Activated CD8-positive, alpha-beta memory T cell treated with anti-CD3 and anti-CD28 coated beads for 36 hours (primary cell): ENCODE measurements at regions not wholly inside any gene's neighbourhood (a gene's known extent, or its start where the extent isn't known, plus 50 kb on each side); places are given as distances from the start of the nearest gene placed in this dataset.
"Not testable (repeated sequence)": the region's sequence is repeated elsewhere in the genome, so short reads cannot be mapped to it uniquely, and the experiment has no call there.

ENCODE experiments used
- CTCF ChIA-PET: fragments of 350-600 bp; sonication (Branson Sonifier 250); formaldehyde crosslinking; loops from one replicate; lab custom pipeline; 2021; ENCODE audit warnings: antibody characterized with exemption; lab: Charles Lee
- POLR2A ChIA-PET: fragments of 350-600 bp; sonication (Branson Sonifier 250); formaldehyde crosslinking; loops from one replicate; lab custom pipeline; 2021; ENCODE audit warnings: antibody characterized with exemption; lab: Charles Lee

DNA sequence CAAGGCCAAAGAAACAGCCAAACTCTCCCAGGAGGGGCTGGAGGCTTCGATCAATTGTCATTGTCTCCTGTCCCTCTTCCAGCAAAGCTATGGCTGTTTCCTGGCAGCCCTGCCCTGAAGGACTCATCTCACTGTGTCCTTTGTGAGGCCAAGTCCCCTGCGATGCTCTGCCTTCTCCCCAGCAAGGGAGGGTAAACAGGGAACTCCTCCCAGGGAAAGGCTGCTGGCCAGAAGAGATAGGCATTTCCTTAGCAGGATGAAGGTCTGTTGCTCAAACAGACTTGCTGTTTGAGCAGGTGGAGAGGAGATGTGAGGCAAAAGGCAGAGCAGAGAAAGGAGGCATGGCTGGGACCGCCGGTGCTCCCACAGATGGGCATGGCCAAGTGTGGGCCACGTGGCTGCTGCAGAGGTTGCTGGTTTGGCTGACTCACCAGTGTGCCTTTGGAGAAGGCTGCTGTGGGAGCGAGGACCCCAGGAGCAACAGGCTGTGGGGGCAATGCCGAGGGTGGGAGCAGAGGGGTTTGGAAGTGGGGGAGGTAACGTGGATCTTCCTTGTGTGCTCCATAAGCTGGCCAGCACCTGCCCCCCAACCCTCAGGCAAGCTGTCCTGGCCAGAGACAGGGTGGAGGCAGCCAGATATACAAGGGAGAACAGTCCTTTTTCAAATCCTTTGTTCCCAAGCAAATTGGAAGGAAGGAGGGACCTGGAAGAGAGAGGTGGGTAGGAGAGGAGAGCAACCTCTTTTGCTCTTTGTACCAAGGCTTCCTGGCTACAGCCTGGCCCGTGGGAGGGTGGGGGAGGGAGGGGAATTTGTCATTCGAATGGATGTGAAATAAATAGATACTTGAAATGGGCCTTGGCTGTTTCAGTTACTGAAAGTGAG lies 449.8 kb downstream of the SIPA1L2 start:
- POLR2A ChIA-PET: no interaction called here
- CTCF ChIA-PET: interaction anchor here (0.6 to 1.0 kb wide), 2 partner anchors 30 to 338 kb away, joined by 3 to 4 read pairs; no protein-coding TSS in a partner anchor

DNA sequence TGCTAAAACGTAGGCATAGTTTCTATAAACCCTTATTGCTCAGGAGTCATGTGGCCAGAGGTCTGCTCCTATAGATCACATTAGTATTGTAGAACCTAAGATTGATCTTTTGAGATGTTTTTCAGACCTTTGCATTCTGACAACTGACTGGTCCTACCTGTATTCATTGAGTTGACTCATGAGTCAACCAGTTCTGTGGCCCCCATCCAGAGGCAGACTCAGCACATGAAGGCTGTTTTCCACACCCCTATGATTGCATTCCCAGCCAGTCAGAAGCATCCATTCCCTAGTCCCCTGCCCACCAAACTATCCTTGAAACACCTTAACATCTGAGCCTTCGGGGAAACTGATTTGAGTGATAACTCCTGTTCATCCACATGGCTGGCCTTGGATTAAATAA lies 451.7 kb downstream of the SIPA1L2 start:
- ChIA-PET CTCF (no interaction called here), POLR2A (no interaction called here)

DNA sequence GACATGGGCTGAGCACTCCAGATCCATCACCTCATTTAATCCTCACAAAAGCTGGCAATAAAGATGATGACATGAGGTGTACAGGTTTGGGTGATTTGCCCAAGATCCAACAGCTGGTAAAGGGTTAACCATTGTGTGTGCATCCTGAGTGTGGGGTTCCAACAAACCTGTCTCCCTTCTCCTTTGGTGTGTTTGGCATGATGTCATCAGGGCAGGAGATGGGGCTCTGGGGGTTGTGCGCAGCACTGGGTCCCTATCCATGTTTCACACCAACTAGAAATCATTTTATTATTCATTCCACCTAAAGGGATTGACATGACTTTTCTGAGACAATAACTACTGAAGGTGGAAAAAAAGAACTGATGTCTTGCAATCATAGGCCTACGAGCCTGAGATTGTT lies 452.5 kb downstream of the SIPA1L2 start:
- ChIA-PET CTCF (no interaction called here), POLR2A (no interaction called here)

DNA sequence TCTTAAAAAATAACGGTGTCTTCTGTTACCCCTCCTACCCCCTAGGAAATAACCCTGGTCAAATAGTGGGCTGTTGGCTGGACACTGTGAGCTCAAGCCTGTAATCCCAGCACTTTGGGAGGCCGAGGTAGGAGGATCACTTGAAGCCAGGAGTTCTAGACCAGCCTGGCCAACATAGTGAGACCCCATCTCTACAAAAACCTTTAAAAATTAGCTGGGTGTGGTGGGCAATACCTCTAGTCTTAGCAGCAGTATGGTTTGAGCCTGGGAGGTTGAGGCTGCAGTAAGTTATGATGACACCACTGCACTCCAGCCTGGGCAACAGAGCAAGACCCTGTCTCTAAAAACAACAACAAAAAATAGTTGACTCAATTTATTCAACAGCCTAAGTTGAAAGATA lies 453.7 kb downstream of the SIPA1L2 start:
- ChIA-PET CTCF (no interaction called here), POLR2A (no interaction called here)

DNA sequence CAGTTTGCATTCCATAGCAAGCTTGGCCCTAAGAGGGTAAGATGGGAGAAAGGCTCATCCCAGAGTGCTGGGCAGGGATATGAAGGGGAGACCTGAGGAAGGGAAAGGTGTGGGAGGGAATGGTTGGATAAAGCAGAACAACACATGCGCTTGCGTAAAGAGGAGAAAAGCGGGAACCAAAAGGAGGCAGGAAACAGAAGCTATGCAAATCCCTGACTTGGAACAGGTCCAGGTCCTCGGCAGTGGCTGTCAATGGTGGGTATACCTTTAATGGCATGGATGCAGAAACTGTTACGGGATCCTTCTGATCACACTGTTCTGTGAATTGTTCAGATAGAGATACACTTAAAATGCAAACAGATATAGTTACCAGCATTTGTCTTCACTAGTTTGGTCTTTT lies 455.6 kb downstream of the SIPA1L2 start:
- POLR2A ChIA-PET: no interaction called here
- CTCF ChIA-PET: no interaction called here

DNA sequence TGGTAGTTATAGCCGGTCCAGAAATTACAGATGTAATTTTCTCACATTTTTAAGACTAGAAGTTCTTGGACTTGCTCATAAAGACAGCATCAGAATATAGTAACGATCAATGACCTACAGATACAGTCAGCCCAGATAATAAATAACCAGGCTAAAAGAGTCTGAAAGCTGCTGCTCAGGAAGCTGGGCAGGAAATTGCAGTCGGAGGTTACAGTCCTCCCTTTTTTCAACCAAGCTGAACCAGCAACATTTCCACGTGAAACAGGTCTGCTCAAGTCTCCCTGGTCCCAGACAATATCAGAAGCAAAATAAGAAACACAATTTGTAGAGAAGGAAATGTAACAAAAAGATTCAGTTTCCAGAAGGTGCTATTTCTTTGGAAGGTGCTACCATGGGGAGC lies 457.4 kb downstream of the SIPA1L2 start:
- POLR2A ChIA-PET: no interaction called here
- CTCF ChIA-PET: no interaction called here

DNA sequence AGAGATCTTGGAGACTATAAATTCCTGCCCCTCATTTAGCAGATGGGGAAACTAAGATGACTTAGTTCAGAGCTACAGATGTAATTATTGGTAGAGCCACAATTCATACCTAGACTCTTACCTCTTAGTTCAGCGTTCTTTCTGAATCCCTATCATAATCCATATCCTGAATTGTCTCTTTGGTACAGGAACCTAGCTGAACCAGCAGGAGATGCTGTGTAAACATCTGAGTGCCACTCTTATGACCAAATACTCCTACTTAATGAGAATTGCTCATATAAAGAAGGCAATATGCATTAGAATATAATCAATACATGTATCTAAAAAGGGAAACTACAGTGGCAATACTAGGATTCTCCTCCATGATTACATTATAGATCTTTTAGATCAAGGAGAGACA lies 459.0 kb downstream of the SIPA1L2 start:
- ChIA-PET CTCF (interaction anchor here (0.6 to 1.0 kb wide), 2 partner anchors 77 to 145 kb away, joined by 3 read pairs; no protein-coding TSS in a partner anchor), POLR2A (no interaction called here)

DNA sequence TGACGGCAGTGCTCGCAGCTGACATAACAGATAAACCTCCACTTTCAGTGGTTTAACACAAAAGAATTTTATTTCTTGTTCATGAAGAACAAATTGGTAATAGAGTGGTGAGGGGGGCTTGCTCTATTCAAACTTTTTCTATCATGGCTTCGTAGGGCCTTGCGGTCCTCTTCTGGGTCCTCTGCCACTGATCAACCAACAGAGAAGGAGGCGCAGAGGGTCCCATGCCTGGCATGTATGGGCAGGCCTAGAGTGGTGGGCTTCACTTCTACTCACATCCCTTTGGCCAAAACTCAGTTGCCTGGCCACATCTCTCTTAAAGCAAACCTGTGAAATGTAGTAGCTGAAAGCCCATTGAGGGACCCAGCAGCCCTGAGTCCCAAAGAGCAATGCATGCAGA lies 460.5 kb downstream of the SIPA1L2 start:
- CTCF ChIA-PET: no interaction called here
- POLR2A ChIA-PET: no interaction called here

DNA sequence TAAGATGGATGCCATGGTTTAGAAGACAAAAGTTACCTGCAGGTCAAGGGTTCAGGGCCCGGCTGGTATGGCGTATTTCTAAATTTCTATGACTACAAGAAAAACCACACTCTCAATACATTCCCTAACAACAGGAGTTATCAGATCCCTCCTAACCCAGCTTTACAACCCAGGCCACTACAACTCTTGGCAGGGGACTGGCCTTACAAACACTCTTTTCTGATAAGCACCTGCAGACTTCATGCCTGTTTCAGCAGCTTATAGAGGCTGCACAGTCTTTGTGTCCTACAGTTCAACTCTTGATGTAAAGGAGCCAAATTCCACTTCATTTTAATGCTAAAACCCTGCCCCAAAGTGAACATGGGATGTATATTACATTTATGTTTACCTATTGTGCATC lies 461.4 kb downstream of the SIPA1L2 start:
- POLR2A ChIA-PET: no interaction called here
- CTCF ChIA-PET: no interaction called here

DNA sequence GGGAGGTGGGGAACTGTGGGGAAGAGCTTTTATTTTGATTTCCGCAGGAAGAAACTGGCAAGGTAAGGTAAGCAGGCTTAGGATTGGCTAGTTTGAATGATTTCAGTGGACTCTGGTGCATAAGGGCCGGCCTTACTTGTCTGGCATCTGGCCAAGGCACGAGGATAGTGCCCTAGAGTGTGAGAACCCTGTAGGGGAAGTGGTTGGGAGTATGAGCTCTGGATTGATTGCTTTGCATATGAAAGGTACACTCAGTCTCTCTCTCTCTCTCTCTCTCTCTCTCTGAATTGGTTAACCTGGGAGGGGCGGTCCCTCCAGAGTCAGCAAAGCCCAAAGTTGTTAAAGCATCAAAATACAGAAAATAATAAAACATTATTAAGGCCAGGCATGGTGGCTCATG lies 463.0 kb downstream of the SIPA1L2 start:
- ChIA-PET POLR2A (no interaction called here), CTCF (interaction anchor here (0.7 kb wide), 1 partner anchor 322 kb away, joined by 4 read pairs; no protein-coding TSS in a partner anchor)

DNA sequence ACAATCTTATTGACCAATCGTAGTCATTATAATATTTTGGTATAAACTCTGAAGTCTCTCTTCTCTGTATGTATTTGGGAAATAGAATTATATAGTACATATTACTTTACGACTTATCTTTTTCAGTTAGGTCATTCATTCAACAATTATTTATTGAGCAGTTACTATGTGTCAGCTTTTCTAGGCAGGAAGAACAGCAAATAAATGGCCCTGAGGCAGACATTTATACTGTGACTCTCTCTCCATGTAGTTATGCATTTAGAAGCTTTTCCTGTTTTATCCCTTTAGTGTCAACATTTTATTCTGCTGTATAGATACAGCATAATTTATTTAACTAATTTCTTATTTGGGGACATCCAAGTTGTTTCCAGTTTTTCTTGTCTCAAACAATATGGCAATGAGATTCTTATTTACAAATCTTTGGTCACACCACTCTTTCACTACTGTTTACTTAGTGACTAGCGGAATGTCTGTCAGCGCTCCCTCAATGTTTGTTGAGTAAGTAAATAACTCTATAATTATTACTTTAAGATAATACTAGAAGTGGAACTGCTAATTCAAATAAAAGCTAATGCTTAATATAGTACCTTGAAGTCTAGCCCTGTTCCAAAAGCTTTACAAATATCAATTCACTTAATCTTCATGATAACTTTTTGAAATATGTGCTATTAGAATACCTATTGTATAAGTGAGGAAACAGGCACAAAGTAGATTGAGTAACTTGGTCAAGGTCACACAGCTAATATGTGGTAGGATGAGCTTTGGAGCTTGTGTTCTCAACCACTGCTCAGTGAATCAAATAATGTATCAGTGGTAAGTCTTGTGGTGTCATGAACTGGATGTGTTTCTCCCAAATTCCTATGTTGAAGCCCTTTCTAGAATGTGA lies 465.6 kb downstream of the SIPA1L2 start:
- CTCF ChIA-PET: interaction anchor here (0.6 kb wide), 1 partner anchor 664 kb away, joined by 3 read pairs; no protein-coding TSS in a partner anchor

DNA sequence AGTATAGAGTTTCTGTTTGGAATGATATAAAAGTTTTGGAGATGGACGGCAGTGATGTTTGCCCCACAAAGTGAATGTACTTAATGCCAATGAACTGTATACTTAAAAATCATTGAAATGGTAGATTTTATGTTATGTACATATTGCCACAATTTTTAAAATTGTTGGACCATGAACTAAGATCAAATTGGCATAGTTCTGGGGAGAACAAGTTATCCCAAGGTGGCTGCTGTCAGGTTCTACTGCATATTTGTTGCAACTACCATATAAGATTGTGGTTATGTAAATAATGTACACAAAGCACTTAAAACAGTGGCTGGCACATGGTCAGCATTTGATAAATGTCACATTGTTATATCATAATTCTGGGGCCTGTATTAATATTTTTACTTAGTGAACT lies 466.4 kb downstream of the SIPA1L2 start:
- CTCF ChIA-PET: no interaction called here
- POLR2A ChIA-PET: no interaction called here

More for the DNA sequence above, 465.6 kb downstream of the SIPA1L2 start:
- POLR2A ChIA-PET: no interaction called here

DNA sequence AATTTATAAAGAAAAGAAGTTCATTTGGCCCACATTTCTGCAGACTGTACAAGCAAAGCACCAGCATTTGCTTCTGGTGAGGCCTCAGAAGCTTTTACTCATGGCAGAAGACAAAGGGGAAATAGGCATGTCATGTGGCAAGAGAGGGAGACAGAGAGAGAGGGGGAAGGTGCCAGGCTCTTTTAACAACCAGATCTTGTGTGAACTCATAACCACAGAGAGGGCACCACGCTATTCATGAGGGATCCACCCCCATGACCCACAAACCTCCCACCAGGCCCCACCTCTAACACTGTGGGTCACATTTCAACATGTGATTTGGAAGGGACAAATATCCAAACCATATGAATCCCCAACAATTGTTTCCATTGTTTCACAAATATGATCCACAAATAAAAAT lies 467.9 kb downstream of the SIPA1L2 start:
- ChIA-PET CTCF (no interaction called here), POLR2A (no interaction called here)

DNA sequence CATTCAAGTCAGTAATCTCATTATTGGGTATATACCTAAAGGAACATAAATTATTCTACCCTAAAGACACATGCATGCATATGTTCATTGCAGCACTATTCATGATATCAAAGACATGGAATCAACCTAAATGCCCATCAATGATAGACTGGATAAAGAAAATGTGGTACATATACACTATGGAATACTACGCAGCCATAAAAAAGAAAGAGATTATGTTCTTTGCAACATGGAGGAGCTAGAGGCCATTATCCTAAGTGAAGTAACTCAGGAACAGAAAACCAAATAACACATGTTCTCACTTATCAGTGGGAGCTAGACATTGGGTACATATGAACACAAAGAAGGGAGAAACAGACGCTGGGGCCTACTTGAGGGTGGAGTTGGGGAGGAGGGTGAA lies 471.4 kb downstream of the SIPA1L2 start:
- POLR2A ChIA-PET, CTCF ChIA-PET: not testable (repeated sequence)

DNA sequence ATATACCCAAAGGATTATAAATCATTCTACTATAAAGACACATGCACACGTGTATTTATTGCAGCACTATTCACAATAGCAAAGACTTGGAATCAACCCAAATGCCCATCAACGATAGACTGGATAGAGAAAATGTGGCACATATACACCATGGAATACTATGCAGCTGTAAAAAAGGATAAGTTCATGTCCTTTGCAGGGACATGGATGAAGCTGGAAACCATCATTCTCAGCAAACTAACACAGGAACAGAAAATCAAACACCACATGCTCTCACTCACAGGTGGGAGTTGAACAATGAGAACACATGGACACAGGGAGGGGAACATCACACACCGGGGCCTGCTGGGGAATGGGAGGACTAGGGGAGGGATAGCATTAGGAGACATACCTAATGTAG lies 473.9 kb downstream of the SIPA1L2 start:
- POLR2A ChIA-PET, CTCF ChIA-PET: not testable (repeated sequence)

DNA sequence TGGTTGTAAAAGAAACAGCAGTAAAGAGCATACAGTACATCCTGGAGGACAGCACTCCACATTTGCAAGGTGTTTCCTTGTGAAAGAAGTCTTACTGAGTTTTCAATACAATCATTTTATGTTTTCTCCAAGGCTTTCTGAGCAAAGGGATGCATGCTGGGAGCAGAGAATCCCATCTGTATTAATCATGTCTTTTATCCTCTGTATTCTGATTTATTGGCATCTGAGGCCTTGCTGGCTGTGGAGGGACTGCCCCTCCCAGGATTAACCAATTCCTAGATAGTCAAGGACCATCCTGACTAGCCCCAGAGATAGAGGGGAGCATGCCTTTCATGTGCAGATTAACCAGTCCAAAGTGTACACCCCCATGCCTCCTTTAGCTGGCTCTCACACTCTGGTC lies 476.3 kb downstream of the SIPA1L2 start:
- ChIA-PET CTCF (no interaction called here), POLR2A (no interaction called here)

DNA sequence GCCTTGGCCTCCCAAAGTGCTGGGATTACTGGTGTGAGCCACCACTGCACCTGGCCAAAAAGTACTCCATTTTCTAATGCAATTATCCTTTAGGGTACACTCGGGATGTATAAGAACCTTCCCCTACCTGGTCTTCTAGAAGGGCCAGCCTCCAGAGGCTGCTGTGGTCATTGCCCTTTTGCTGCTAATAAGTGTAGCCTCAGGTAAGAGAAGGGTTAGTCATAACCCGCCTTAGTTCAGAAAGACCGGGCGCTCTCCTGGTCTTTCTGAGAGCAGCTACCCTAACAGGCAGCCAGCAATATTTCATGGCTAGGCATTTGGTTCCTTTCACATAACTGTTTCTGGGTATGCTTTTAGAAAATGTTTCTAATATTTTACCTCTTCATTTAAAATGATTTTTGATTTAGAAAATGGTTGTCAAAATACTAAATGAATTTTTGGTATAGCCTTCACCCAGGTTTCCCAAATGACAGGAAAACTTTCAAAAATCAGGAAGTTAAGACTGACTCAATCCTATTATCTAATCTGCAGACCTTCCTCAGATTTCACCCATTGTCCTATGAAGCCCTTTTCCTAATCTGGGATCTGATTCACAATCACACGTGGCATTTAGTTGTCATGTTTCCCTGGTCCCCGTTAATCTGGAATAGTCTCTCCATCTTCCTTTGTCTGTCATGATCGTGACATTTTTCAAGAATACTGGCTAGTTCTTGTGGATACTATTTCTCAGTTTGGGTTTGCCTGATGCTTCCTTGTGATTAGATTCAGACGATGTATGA lies 479.0 kb downstream of the SIPA1L2 start:
- CTCF ChIA-PET: no interaction called here
- POLR2A ChIA-PET: no interaction called here

DNA sequence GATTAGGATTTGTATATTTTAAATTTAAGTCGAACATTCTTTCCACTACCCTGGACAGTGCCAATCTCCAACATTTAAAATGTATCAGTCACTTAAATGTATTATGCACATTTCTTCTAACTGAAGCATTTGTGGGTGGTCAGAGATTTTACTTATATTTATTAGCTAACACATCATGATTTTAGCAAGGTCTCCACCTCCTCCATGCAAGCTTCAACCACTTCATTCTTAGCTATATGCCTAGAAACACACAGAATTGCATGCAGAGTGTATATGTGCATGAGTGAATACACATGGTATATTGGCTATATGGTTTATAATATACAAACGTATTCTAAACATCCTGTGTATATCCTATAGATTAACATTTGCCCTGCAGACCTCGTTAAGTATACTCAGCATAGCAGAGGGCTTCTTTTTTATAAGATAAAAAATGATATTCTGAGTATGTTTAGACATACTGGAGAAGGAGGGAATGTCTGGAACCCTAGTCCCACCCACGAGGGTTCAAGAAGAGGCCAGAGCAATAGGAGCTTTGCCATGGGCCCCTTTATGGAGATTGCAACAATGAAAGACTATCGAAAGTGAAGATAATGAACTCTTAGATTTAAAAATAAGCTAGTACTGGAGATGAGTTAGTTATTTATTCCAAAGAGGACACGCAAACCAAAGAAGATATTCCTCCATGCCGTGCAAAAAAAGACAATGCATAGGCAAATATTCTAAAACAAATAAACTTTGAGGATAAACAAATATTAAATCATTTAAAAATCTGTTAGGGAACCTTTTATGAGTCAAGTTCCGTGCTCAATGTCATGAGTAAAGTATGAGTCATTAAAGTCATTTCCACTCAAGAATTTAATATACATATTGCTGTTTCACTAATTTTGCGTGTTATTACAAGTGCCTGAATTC lies 480.4 kb downstream of the SIPA1L2 start:
- ChIA-PET POLR2A (interaction anchor here (0.7 kb wide), 1 partner anchor 522 kb away, joined by 4 read pairs; no protein-coding TSS in a partner anchor), CTCF (interaction anchor here (0.8 kb wide), 1 partner anchor 30 kb away, joined by 4 read pairs; no protein-coding TSS in a partner anchor)
